ENCODE measurements at regions not wholly inside any gene's neighbourhood (a gene's known extent, or its start where the extent isn't known, plus 50 kb on each side); places are given as distances from the start of the nearest gene placed in this dataset.
"Not testable (repeated sequence)": the region's sequence is repeated elsewhere in the genome, so short reads cannot be mapped to it uniquely, and the experiment has no call there.

DNA sequence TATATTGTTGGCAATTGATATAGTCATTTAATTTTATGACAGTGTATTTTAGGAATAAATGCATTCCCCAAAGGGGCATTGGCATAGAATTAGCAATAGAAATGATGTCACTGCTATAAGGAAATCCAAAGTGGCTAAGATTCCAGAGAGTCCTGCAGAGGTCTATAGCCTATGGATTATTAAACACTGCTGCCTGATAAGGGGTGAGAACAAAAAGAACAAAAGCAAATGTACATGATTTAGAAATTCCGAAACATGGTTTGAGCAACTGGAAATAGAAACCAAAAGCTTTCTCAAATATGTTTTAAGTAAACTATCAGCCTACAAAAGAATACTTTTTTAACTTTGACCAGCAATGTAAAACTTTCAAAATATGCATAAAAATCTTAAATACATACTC is 280.1 kb upstream of the RASGRP1 start:
- TF ChIP-seq, protein P1, sequence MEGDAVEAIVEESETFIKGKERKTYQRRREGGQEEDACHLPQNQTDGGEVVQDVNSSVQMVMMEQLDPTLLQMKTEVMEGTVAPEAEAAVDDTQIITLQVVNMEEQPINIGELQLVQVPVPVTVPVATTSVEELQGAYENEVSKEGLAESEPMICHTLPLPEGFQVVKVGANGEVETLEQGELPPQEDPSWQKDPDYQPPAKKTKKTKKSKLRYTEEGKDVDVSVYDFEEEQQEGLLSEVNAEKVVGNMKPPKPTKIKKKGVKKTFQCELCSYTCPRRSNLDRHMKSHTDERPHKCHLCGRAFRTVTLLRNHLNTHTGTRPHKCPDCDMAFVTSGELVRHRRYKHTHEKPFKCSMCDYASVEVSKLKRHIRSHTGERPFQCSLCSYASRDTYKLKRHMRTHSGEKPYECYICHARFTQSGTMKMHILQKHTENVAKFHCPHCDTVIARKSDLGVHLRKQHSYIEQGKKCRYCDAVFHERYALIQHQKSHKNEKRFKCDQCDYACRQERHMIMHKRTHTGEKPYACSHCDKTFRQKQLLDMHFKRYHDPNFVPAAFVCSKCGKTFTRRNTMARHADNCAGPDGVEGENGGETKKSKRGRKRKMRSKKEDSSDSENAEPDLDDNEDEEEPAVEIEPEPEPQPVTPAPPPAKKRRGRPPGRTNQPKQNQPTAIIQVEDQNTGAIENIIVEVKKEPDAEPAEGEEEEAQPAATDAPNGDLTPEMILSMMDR (IDR thresholded peaks at IDR 0.05; ENCODE audit: low read depth, low read length, missing control alignments) = no peak
- DNase-seq (ENCODE audit: extremely low read depth, low read depth) = no peak
- no peak overlapping the region for H3K4me3 ChIP-seq (replicated peaks; ENCODE audit: low read depth, low read length)

DNA sequence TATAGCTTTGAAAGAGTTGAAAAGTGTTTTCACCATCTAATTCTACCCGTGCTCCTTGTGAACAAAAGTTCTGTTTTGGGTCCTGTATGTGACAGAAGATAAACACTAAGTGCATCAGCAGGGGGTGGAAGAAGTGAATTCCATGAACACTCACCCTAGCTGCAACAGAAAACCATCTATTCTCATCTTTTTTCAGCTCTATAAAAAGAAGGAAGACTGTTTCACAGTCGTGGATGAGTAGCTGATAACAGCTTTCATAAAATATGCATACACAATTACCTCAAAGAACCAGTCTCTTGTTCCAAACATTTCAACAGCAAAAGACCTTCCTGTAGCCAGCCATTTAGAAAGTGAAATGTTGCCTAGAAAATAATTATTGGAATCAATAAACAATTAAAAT is 281.7 kb upstream of the RASGRP1 start:
- DNase-seq (ENCODE audit: extremely low read depth, low read depth) = no peak
- H3K4me3 ChIP-seq (replicated peaks; ENCODE audit: low read depth, low read length) = no peak overlapping the region
- TF ChIP-seq, protein P1 (IDR thresholded peaks at IDR 0.05; ENCODE audit: low read depth, low read length, missing control alignments) = no peak

DNA sequence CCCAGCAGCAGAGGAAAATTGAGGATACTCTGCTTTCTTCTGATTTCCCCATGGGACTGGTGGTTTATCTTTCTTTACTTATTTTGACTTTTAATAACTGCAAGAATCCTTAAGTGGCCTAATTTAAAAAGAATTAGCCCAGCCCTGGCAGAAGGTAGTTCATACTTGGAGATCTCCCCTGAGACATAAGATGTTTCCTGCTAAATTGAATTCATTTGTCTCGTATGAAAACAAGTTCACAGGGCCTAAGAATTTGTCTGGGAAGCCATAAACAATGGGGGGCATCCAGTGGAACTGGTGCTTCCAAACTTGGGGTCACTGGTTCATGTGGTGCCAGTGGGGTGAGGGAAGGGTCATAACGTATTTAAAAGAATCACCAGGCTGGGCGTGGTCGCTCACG is 283.1 kb upstream of the RASGRP1 start:
- TF ChIP-seq, protein P1 (IDR thresholded peaks at IDR 0.05; ENCODE audit: low read depth, low read length, missing control alignments) = no peak
- no peak for DNase-seq (ENCODE audit: extremely low read depth, low read depth)
- no peak overlapping the region for H3K4me3 ChIP-seq (replicated peaks; ENCODE audit: low read depth, low read length)

DNA sequence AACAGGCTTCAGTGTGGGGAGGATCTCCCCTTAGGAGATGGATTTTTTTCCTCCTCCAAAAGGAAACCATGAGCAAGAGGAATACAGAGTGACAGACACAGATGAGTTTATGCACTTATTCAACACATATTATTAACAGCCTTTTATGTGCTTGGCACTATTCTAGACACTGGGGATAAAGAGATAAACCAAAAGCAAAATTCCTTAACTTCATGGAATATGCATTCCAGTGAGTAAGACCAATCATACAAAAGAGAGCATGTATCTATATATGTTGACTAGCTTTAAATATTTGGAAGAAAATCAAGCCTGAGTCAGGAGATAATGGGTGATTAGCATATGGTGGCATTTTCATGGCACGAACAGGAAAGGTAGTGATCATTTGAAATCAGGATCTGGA is 284.4 kb upstream of the RASGRP1 start:
- H3K4me3 ChIP-seq (replicated peaks; ENCODE audit: low read depth, low read length) = no peak overlapping the region
- DNase-seq (ENCODE audit: extremely low read depth, low read depth) = no peak
- TF ChIP-seq, protein P1 (IDR thresholded peaks at IDR 0.05; ENCODE audit: low read depth, low read length, missing control alignments) = no peak

DNA sequence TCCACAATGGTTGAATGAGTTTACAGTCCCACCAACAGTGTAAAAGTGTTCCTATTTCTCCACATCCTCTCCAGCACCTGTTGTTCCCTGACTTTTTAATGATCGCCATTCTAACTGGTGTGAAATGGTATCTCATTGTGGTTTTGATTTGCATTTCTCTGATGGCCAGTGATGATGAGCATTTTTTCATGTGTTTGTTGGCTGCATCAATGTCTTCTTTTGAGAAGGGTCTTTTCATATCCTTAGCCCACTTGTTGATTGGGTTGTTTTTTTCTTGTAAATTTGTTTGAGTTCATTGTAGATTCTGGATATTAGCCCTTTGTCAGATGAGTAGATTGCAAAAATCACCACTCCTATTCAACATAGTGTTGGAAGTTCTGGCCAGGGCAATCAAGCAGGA is 287.6 kb upstream of the RASGRP1 start:
- DNase-seq (ENCODE audit: extremely low read depth, low read depth); H3K4me3 ChIP-seq (replicated peaks; ENCODE audit: low read depth, low read length): not testable (repeated sequence)

DNA sequence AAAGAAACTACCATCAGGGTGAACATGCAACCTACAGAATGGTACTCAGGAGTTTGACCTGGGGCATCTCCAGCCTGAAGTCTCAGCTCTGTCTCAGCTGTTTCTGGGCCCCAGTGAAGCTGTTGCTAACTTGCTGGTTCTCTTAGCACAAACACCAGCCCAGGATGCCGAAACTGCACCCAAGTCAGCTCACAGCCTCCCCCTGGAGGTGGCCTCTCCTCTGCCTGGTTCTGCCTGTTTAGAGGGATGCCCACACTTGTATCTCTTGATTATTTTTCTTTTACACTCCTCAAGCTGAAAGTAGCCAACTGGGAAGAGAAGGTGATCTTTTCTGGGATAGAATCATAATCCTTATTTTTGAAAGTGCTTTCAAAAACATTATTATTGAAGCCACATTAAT is 289.0 kb upstream of the RASGRP1 start:
- DNase-seq (ENCODE audit: extremely low read depth, low read depth) = no peak
- no peak overlapping the region for H3K4me3 ChIP-seq (replicated peaks; ENCODE audit: low read depth, low read length)
- TF ChIP-seq, protein P1 (IDR thresholded peaks at IDR 0.05; ENCODE audit: low read depth, low read length, missing control alignments) = peak; percentile 64

DNA sequence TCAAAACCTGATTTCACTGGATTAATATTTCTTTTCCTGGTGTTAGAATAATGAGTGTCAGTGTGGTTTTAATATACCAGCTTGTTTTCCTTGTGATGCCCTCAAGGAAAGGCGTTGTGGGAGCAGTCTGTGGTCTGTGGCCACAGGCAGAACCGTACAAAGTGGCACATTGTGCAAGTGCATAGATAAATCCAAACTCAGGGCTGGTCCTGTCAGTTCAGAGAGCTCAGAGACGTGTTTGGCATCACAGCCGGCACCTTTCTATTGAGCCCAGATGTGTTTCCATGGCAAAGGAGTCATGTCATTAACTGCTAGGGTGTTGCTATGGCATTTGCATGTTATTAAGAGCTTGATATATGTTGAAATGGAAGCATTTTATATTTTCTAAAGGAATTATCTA is 289.9 kb upstream of the RASGRP1 start:
- DNase-seq (ENCODE audit: extremely low read depth, low read depth) = no peak
- TF ChIP-seq, protein P1 (IDR thresholded peaks at IDR 0.05; ENCODE audit: low read depth, low read length, missing control alignments) = no peak
- H3K4me3 ChIP-seq (replicated peaks; ENCODE audit: low read depth, low read length) = no peak overlapping the region

All from HFF-Myc (cell line).